Vagina (tissue), 2 donors: ENCODE measurements at regions not wholly inside any gene's neighbourhood (a gene's known extent, or its start where the extent isn't known, plus 50 kb on each side); places are given as distances from the start of the nearest gene placed in this dataset.

Experiments
- CTCF ChIP-seq, 3 experiments: fragments of 450-650 bp in 2 of 3; fragments of 200-600 bp in 1 of 3; sonication (generic) in 1 of 3; IDR thresholded peaks; one replicate each; pipeline ENCODE4 v1.5.1; 2017 to 2019; ENCODE audit warnings: antibody characterized with exemption in 3 of 3, mild to moderate bottlenecking in 2 of 3, moderate library complexity in 2 of 3
- POLR2A ChIP-seq, 2 donors: fragments of 450-650 bp; IDR thresholded peaks; one replicate each; pipeline ENCODE4 v1.6.1; 2017; ENCODE audit warnings: antibody characterized with exemption in 2 of 2, mild to moderate bottlenecking in 2 of 2, moderate library complexity in 2 of 2

- TF ChIP-seq CTCF (IDR thresholded peaks at IDR 0.05) = no peak
- TF ChIP-seq POLR2A (IDR thresholded peaks at IDR 0.05) = no peak
Observed at GRCh38 chr14:65867333-65867732, 454.8 kb downstream of the FUT8 start.
